DMS53 treated with DMSO at 0.1 percent for 48 hours (cell line): ENCODE measurements at regions not wholly inside any gene's neighbourhood (a gene's known extent, or its start where the extent isn't known, plus 50 kb on each side); places are given as distances from the start of the nearest gene placed in this dataset.
"Not testable (repeated sequence)": the region's sequence is repeated elsewhere in the genome, so short reads cannot be mapped to it uniquely, and the experiment has no call there.

Source experiments
- DNase-seq: peaks from one replicate; lab custom pipeline; 2025; ENCODE audit not compliant: unreplicated experiment; lab: John Stamatoyannopoulos, UW

- no peak for DNase-seq
These were observed 108.2 kb downstream of the NRN1 start for GRCh38 chr6:5898563-5898962.

GRCh38 chr6:5898102-5898501, 108.6 kb downstream of the NRN1 start:
- DNase-seq: no peak

DNA sequence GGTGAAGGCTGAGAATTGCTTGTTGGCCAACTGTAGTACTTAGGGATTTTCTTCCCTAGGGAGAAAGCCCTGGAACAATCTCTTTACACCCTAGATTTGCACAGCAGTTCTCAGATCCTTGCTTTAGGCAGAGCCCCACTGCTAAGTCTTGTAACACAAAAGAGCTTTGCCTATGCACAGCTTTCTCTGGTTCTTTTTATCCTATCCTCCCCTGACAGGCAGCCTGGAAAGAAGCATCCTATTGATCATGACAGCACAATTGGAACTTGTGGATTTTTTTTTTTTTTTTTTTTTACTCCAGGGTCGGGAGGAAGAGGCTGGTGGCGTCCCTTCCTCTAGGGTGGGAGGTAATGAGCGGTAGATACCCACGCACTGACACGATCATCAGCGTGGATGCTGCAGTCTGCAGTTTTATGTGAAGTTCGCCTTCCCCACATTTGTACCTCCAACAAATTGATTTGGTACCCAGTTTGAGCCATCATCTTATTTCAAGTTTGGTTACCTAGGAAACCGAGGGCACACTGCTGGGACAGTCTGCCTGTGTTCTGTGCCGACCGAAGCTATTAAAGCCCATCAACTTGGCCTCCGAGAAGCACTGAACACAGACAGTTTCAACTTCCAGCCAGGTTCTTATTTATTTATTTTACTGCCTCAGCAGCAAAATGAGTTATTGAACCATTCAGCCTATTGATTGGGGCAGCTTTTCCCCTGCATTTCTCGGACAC, 110.1 kb downstream of the NRN1 start:
- DNase-seq: no peak

DNA sequence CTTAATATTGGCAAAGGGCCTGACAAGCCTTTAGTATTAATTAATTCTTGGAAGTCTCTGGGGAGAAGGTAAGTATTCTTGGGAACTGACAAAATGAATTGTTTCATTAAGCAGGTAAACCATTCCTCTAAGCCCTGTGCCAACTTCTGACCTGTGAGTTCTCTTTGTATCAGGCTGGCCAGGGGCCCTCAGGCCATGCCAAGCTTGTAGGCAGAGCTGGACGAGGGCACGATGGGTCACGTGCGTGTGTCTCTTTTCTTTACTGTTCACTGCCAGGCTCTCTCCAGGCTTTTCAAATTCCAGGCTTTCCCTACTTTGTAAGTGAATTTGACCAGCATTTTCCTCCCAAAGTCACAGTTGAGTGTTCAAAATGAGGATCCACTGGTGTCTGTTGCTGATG, 112.4 kb downstream of the NRN1 start:
- no peak for DNase-seq

- no peak for DNase-seq
These were observed 113.4 kb downstream of the NRN1 start for GRCh38 chr6:5893295-5893694.

GRCh38 chr6:5892669-5893068, 114.1 kb downstream of the NRN1 start:
- no peak for DNase-seq

DNA sequence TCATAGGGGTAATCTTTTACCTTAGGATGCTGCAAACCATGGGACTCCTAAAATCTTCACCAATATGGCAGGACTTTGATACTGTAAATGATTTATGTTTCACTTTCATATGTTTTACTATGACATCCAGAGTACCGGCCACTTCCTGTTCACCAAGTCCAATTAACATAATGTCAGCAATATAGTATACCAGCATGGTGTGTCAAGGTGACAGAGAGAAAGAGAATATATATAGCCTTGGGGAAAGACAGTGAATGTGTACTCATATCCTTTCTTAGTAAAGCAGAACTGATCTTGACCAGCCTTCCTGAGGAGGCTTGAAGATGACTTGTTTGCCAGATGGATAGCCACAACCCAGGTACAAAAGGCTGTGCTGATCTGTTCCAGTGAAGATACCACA, 127.9 kb downstream of the NRN1 start:
- no peak for DNase-seq

DNA sequence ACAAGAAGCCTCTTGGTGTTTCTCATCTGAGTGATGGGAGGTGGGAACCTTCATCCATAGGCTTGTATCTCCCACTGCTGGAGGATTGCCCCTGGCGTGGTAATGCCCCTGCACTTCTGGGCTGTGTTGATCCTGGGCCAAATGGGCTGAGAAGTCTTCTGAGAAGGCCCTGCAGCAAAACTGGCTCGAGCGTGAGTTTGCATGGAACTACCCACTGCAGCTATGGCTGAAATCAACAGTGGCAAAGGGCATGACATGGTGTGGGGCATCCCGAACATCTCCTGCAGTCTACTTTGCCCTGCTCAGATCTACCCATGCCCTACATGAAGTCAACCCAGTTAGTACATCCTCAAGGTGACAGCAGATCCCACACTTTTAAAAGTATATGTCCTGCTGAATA, 130.6 kb downstream of the NRN1 start:
- no peak for DNase-seq

DNA sequence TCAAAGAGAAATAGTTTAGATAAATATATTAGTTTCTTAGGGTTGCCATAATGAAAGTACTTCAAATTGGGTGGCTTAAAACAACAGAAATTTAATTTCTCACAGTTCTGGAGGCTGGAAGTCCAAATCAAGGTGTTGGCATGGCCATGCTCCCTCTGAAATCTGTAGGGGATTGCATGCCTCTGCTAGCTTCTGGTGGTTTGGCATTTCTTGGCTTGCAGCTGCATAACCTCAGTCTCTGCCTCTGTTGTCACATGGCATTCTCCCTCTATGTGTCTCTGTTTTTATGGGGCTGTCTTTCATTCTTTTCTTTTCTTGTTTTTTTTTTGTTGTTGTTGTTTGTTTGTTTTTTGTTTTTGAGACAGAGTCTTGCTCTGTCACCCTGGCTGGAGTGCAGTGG, 132.7 kb downstream of the NRN1 start:
- DNase-seq: not testable (repeated sequence)

- no peak for DNase-seq
These were observed 135.4 kb downstream of the NRN1 start for GRCh38 chr6:5871296-5871695.

GRCh38 chr6:5869676-5870075, 137.0 kb downstream of the NRN1 start:
- no peak for DNase-seq

GRCh38 chr6:5869261-5869660, 137.5 kb downstream of the NRN1 start:
- no peak for DNase-seq

GRCh38 chr6:5866547-5867051, 140.1 kb downstream of the NRN1 start:
- peak; percentile 96 for DNase-seq

DNA sequence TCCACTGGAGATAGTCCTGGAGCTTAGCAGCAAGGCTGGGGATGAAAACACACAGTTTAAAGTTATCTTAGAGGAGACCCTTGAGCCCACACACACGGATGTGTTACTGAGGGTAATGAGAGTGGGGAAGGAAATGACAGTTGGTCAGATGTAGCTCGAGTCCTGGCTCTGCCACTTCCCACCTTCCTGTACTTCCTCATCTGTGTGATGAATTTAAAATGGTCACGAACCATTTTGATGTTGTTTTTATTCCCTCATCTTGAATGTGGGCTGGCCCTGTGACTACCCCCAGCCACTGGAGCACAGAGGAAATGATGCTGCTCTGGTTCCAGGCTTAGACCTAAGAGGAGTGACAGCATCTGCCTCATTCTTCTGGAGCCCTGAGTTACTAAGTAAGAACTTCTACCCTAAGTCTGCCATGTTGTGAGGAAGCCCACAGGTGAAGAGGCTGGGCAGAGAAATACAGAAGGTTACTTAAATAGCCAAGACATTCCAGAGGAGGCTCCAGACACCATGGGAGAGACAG, 141.2 kb downstream of the NRN1 start:
- no peak for DNase-seq

DNA sequence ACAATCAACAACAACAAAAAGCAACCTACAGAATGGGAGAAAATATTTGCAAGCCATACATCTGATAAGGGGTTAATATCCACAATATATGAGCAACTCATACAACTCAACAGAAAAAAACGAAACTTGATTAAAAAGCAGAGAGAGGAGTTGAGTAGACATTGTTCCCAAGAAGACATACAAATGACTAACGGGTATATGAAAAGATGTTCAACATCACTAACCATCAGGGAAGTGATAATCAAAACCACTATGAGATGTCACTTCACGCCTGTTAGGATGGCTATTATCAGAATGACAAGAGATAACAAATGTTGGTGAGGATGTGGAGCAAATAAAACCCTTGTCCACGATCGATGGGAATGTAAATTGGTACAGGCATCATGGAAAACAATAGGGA, 145.9 kb downstream of the NRN1 start:
- DNase-seq: no peak

DNA sequence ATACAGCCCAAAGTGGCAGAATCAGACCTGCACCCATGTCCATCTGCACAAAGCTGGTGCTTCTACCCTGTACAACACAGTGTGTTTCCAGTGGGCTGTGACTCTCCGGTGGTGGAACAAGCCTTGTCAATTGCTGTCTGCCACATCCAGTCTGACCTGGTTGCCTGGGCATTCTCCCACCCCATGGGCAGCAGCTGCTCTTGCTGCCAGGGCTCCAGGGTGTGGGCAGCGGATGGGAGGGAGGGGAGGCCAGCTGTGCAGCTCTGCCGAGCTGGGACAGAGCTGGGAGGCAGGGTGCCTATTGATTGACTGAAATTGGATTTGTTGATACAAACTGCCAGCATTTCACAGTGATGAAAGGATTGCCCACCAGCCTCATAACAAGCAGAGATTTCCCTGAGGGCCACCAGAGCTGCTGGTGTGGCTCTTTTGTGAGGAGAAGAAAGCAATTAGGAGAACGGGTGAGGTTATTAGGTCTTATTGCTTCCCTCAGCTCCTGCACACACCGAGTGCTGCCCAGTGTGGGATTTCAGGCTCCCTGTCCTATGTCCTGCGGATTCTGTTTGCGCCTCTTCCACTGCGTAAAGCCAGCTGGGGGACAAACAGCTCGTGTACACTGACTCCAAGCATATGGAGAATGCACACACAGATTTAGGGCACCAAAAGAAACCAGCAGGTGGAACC, 150.8 kb downstream of the NRN1 start:
- DNase-seq: no peak

- DNase-seq: no peak
These were observed 151.8 kb downstream of the NRN1 start for GRCh38 chr6:5854899-5855298.

- peak; percentile 60 for DNase-seq
These were observed 155.4 kb downstream of the NRN1 start for GRCh38 chr6:5851261-5851757.

- DNase-seq: no peak
These were observed 155.9 kb downstream of the NRN1 start for GRCh38 chr6:5850848-5851255.

- DNase-seq: no peak
These were observed 159.8 kb downstream of the NRN1 start for GRCh38 chr6:5846889-5847288.

- no peak for DNase-seq
These were observed 160.4 kb downstream of the NRN1 start for GRCh38 chr6:5846335-5846734.

GRCh38 chr6:5843078-5843477, 163.6 kb downstream of the NRN1 start:
- DNase-seq: no peak
